Testis (tissue), 2 donors: ENCODE measurements at regions not wholly inside any gene's neighbourhood (a gene's known extent, or its start where the extent isn't known, plus 50 kb on each side); places are given as distances from the start of the nearest gene placed in this dataset.
A peak's percentile ranks its signal among the peaks of the same experiment; 100 is the strongest.

Experiments
- DNase-seq: peaks from one replicate; pipeline ENCODE4 v3.0.0-alpha.2; 2019
- H3K27ac ChIP-seq, 2 donors: fragments of 200-600 bp; sonication (generic); one replicate each; pipeline ENCODE4 v1.5.1; 2019
- H3K27me3 ChIP-seq: fragments of 200-600 bp; sonication (generic); one replicate; pipeline ENCODE4 v1.5.1; 2019
- H3K36me3 ChIP-seq: fragments of 200-600 bp; sonication (generic); one replicate; pipeline ENCODE4 v1.5.1; 2017; ENCODE audit warnings: low read depth; ENCODE audit errors: missing control alignments
- H3K4me1 ChIP-seq: fragments of 200-600 bp; sonication (generic); one replicate; pipeline ENCODE4 v1.5.1; 2019
- H3K4me3 ChIP-seq, 2 donors: fragments of 200-600 bp; sonication (generic); one replicate each; pipeline ENCODE4 v1.5.1; 2017 to 2019
- H3K9me3 ChIP-seq: fragments of 200-600 bp; sonication (generic); one replicate; pipeline ENCODE4 v1.5.1; 2017
- CTCF ChIP-seq, 3 experiments: fragments of 450-650 bp in 2 of 3; fragments of 200-600 bp in 1 of 3; sonication (generic) in 1 of 3; IDR thresholded peaks; one replicate each; pipeline ENCODE4 v1.5.1; 2016 to 2019; ENCODE audit warnings: antibody characterized with exemption in 3 of 3, mild to moderate bottlenecking in 2 of 3, moderate library complexity in 1 of 3
- POLR2A ChIP-seq: fragments of 450-650 bp; IDR thresholded peaks from one replicate; pipeline ENCODE4 v1.6.1; 2017; ENCODE audit warnings: antibody characterized with exemption, mild to moderate bottlenecking, moderate library complexity
- WGBS, 2 donors: methylation state at CpG; one replicate each; pipeline ENCODE4 v1.1.5; 2018; 5-methylcytosine and 5-hydroxymethylcytosine counted together
- intact Hi-C: fragments of 100-400 bp; cut with DNase I; formaldehyde crosslinking; loops from one replicate; pipeline ENCODE4 v1.15.1; 2023; ENCODE audit warnings: low total_unique reads

GRCh38 chr4:79748835-79749234 lies 324.2 kb downstream of the ANTXR2 start:
- DNase-seq, result no peak
- H3K27me3 ChIP-seq, result no peaks in the 10 kb centered on the region
- no peak overlapping the region for H3K27ac ChIP-seq
- no peak overlapping the region for H3K4me3 ChIP-seq
- H3K9me3 ChIP-seq, result no peaks in the 10 kb centered on the region
- no peaks in the 10 kb centered on the region for H3K4me1 ChIP-seq
- TF ChIP-seq POLR2A, result no peak
- no peak for TF ChIP-seq CTCF (IDR thresholded peaks at IDR 0.05)
- no peaks in the 10 kb centered on the region for H3K36me3 ChIP-seq
- 64 to 83% methylated on average over 1 to 2 of the region's 2 CpGs for WGBS, 2 donors
- intact Hi-C loops, result no loop called here

- Histone ChIP-seq H3K4me1 (no peaks in the 10 kb centered on the region), H3K36me3 (no peaks in the 10 kb centered on the region), H3K9me3 (no peaks in the 10 kb centered on the region), H3K27ac (no peak overlapping the region), H3K27me3 (no peaks in the 10 kb centered on the region), H3K4me3 (no peak overlapping the region)
- intact Hi-C loops, result no loop called here
- TF ChIP-seq CTCF (IDR thresholded peaks at IDR 0.05) (no peak), POLR2A (no peak)
- no peak for DNase-seq
Measured at GRCh38 chr4:79747252-79747651, 325.8 kb downstream of the ANTXR2 start.

DNA sequence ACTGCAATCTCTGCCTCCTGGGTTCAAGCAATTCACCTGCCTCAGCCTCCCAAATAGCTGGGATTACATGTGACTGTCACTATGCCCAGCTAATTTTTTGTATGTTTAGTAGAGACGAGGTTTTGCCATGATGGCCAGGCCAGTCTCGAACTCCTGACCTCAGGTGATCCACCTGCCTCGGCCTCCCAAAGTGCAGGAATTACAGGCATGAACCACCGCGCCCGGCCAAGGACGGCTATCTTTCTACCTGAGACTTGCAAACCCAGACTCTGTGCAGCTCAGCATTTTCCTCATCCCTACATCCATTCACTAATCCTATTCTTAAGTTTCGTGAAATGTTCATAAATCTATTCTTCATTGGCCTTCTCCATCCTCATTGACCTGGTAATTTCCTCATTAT lies 330.0 kb downstream of the ANTXR2 start:
- H3K4me3 ChIP-seq, result no peak overlapping the region
- no peak for TF ChIP-seq CTCF (IDR thresholded peaks at IDR 0.05)
- no peak for TF ChIP-seq POLR2A
- no peaks in the 10 kb centered on the region for H3K36me3 ChIP-seq
- intact Hi-C loops, result no loop called here
- 93 to 98% methylated on average over 8 of the region's 8 CpGs for WGBS, 2 donors
- H3K9me3 ChIP-seq, result no peaks in the 10 kb centered on the region
- no peaks in the 10 kb centered on the region for H3K4me1 ChIP-seq
- no peak overlapping the region for H3K27ac ChIP-seq
- DNase-seq, result no peak
- no peaks in the 10 kb centered on the region for H3K27me3 ChIP-seq

DNA sequence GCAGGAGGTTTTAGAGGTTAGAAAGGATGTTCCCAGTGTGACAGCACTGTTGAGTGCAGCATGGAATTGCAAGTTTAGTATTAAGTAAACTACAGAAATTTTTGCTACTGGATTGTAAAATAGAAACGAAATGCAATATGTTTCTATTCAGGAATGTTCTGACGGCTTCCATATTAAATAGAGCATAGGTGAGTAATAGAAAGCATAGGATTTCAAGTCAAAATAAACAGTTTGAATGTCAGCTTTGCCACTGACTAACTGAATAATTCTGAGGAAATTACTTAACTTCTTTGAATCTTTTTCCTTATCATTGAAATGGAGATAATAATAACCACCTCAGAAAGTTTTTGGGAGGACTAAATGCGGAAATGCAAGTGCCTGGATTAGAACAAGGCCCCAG lies 331.9 kb upstream of the GK2 start:
- TF ChIP-seq CTCF (IDR thresholded peaks at IDR 0.05), result no peak
- TF ChIP-seq POLR2A, result no peak
- H3K4me1 ChIP-seq, result no peaks in the 10 kb centered on the region
- no peak overlapping the region for H3K4me3 ChIP-seq
- H3K36me3 ChIP-seq, result no peaks in the 10 kb centered on the region
- H3K27me3 ChIP-seq, result no peaks in the 10 kb centered on the region
- intact Hi-C loops, result no loop called here
- no peak overlapping the region for H3K27ac ChIP-seq
- no peak for DNase-seq
- H3K9me3 ChIP-seq, result no peaks in the 10 kb centered on the region
- WGBS, 2 donors, result 77 to 87% methylated on average over 3 of the region's 3 CpGs

- intact Hi-C loops, result no loop called here
- peak; percentile 16 for DNase-seq
- 47 to 69% methylated on average over 7 to 15 of the region's 15 CpGs for WGBS, 2 donors
Measured at GRCh38 chr4:79723507-79723906, 315.5 kb upstream of the GK2 start.

More at GRCh38 chr4:79723507-79723906, 315.5 kb upstream of the GK2 start:
- H3K4me3 ChIP-seq, result peak overlapping the region in 1 of 2 donors; percentile 13
- no peaks in the 10 kb centered on the region for H3K27me3 ChIP-seq
- H3K9me3 ChIP-seq, result no peaks in the 10 kb centered on the region
- no peaks in the 10 kb centered on the region for H3K36me3 ChIP-seq
- no peaks in the 10 kb centered on the region for H3K4me1 ChIP-seq
- no peak for TF ChIP-seq POLR2A
- no peak for TF ChIP-seq CTCF (IDR thresholded peaks at IDR 0.05)
- H3K27ac ChIP-seq, result no peak overlapping the region
